ENCODE measurements at regions not wholly inside any gene's neighbourhood (a gene's known extent, or its start where the extent isn't known, plus 50 kb on each side); places are given as distances from the start of the nearest gene placed in this dataset.

DNA sequence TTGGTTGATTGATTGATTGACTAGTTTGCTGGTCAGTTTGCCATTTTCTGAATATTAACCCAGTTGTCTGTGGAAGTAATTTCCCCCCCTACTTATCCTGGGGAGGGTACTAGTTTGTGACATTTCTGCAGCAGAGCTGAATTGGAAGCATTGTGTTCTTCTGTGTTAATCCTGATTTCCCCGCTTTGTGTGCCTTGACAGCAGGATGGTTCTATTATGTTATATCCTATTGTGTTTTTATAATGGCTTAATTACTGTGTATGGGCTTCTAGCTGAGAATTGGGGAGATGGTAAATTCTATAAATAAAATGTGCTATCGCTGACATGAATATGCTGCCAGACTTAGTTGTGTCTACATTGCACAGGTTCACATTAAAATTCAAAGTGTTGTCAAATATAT, 499.7 kb downstream of the COG6 start:
- no peak overlapping the region for H3K9ac ChIP-seq (ENCODE audit: insufficient read depth in 1 of 2, low read depth in 2 of 2, low read length in 2 of 2)
- BruUV-seq (replicated peaks) = no TSS peak
- no peak overlapping the region for H3K4me3 ChIP-seq
- FAIRE-seq = no peak
- H3K36me3 ChIP-seq (ENCODE audit: control insufficient read depth, insufficient read depth, low read length) = no peaks in the 10 kb centered on the region
- in situ Hi-C loops (cut with MboI) (no loop called here), intact Hi-C loops (cut with micrococcal nuclease) (no loop called here)
- ATAC-seq = no peak
- no peak overlapping the region for H3K4me2 ChIP-seq (ENCODE audit: insufficient read depth, low read length)
- H3K4me1 ChIP-seq (replicated peaks in 1 of 2; ENCODE audit: control insufficient read depth in 2 of 2, insufficient read depth in 2 of 2, low read length in 2 of 2) = no peaks in the 10 kb centered on the region
- CTCF ChIA-PET (ENCODE audit: low intra/inter-chr PET ratio) = no interaction called here
- H2AFZ ChIP-seq (ENCODE audit: low read depth, low read length) = no peak overlapping the region
- 6% methylated on average over 2 of the region's 2 CpGs for WGBS (ENCODE audit: insufficient coverage, low coverage, missing lambda C conversion rate)
- no peaks in the 10 kb centered on the region for H3K9me1 ChIP-seq (ENCODE audit: control insufficient read depth, insufficient read depth, low read length)
- no peaks in the 10 kb centered on the region; a peak in 2 of 5 replicates for H3K27me3 ChIP-seq (ENCODE audit: control insufficient read depth in 2 of 2, insufficient read depth in 2 of 2, low read length in 2 of 2)
- TF ChIP-seq CEBPB (tag; IDR thresholded peaks at IDR 0.05) = no peak
- no peak for TF ChIP-seq ZNF174 (CRISPR knock-in tag; IDR thresholded peaks at IDR 0.05)
- no peak for TF ChIP-seq NFE2 (IDR thresholded peaks at IDR 0.05; ENCODE audit: low read depth)
- TF ChIP-seq, protein P1, sequence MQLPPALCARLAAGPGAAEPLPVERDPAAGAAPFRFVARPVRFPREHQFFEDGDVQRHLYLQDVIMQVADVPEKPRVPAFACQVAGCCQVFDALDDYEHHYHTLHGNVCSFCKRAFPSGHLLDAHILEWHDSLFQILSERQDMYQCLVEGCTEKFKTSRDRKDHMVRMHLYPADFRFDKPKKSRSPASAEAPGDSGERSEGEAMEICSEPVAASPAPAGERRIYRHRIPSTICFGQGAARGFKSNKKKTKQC (CRISPR knock-in tag; IDR thresholded peaks at IDR 0.05) = no peak
- TF ChIP-seq PPARD (CRISPR knock-in tag; IDR thresholded peaks at IDR 0.05) = no peak
- TF ChIP-seq, protein P2, sequence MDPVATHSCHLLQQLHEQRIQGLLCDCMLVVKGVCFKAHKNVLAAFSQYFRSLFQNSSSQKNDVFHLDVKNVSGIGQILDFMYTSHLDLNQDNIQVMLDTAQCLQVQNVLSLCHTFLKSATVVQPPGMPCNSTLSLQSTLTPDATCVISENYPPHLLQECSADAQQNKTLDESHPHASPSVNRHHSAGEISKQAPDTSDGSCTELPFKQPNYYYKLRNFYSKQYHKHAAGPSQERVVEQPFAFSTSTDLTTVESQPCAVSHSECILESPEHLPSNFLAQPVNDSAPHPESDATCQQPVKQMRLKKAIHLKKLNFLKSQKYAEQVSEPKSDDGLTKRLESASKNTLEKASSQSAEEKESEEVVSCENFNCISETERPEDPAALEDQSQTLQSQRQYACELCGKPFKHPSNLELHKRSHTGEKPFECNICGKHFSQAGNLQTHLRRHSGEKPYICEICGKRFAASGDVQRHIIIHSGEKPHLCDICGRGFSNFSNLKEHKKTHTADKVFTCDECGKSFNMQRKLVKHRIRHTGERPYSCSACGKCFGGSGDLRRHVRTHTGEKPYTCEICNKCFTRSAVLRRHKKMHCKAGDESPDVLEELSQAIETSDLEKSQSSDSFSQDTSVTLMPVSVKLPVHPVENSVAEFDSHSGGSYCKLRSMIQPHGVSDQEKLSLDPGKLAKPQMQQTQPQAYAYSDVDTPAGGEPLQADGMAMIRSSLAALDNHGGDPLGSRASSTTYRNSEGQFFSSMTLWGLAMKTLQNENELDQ (CRISPR knock-in tag; IDR thresholded peaks at IDR 0.05; ENCODE audit: borderline replicate concordance) = no peak
- TF ChIP-seq POU5F1 (IDR thresholded peaks at IDR 0.05; ENCODE audit: borderline replicate concordance, low read depth, low read length, partially characterized antibody) = no peak
- TF ChIP-seq YBX1 (IDR thresholded peaks at IDR 0.05) = no peak
- TF ChIP-seq, protein P3, sequence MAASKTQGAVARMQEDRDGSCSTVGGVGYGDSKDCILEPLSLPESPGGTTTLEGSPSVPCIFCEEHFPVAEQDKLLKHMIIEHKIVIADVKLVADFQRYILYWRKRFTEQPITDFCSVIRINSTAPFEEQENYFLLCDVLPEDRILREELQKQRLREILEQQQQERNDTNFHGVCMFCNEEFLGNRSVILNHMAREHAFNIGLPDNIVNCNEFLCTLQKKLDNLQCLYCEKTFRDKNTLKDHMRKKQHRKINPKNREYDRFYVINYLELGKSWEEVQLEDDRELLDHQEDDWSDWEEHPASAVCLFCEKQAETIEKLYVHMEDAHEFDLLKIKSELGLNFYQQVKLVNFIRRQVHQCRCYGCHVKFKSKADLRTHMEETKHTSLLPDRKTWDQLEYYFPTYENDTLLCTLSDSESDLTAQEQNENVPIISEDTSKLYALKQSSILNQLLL (CRISPR knock-in tag; IDR thresholded peaks at IDR 0.05; ENCODE audit: borderline replicate concordance) = no peak
- H3K79me2 ChIP-seq (ENCODE audit: control insufficient read depth, insufficient read depth, low read length) = no peaks in the 10 kb centered on the region
- POLR2A ChIA-PET = no interaction called here
- H4K20me1 ChIP-seq (replicated peaks; ENCODE audit: control insufficient read depth, insufficient read depth, low read length) = no peaks in the 10 kb centered on the region
- H3K27ac ChIP-seq (ENCODE audit: extremely low read depth, low read depth, low read length) = no peak overlapping the region
- H3K9me3 ChIP-seq (replicated peaks; ENCODE audit: control insufficient read depth, insufficient read depth, low read depth, low read length) = no peaks in the 10 kb centered on the region
- no peak for DNase-seq (ENCODE audit: extremely low read depth in 1 of 4, low spot score in 3 of 4)
